Calu3 (cell line): ENCODE measurements at regions not wholly inside any gene's neighbourhood (a gene's known extent, or its start where the extent isn't known, plus 50 kb on each side); places are given as distances from the start of the nearest gene placed in this dataset.

Source experiments
- BruUV-seq: library from RNA; stranded (reverse); fragments of 400-500 nt; replicated peaks from 2 replicates; lab custom pipeline; 2021; lab: Mats Ljungman, UMichigan
- CTCF ChIA-PET: fragments of 300-600 bp; sonication (Branson Sonifier 250); formaldehyde crosslinking; loops from one replicate; lab custom pipeline; 2022; ENCODE audit warnings: antibody characterized with exemption; lab: Charles Lee
- DNase-seq: peaks from one replicate; pipeline ENCODE4 v3.0.0; 2022
- H3K27ac Mint-ChIP-seq: one replicate; pipeline ENCODE4 v1.8.0; 2022; ENCODE audit warnings: mixed read lengths; ENCODE audit not compliant: unreplicated experiment
- H3K27me3 Mint-ChIP-seq: one replicate; pipeline ENCODE4 v1.8.0; 2022; ENCODE audit warnings: mixed read lengths; ENCODE audit not compliant: unreplicated experiment
- H3K36me3 Mint-ChIP-seq: one replicate; pipeline ENCODE4 v1.8.0; 2022; ENCODE audit warnings: mild to moderate bottlenecking, moderate library complexity, mixed read lengths; ENCODE audit not compliant: insufficient read depth, unreplicated experiment
- H3K4me1 Mint-ChIP-seq: one replicate; pipeline ENCODE4 v1.8.0; 2022; ENCODE audit warnings: mild to moderate bottlenecking, low read depth, mixed read lengths; ENCODE audit not compliant: unreplicated experiment
- H3K4me3 Mint-ChIP-seq: one replicate; pipeline ENCODE4 v1.8.0; 2022; ENCODE audit warnings: mild to moderate bottlenecking, low read depth, moderate library complexity, mixed read lengths; ENCODE audit not compliant: unreplicated experiment
- H3K9me3 Mint-ChIP-seq: one replicate; pipeline ENCODE4 v1.8.0; 2022; ENCODE audit warnings: low read depth, mixed read lengths; ENCODE audit not compliant: unreplicated experiment
- CTCF ChIP-seq: fragments of 200-600 bp; IDR thresholded peaks from one replicate; pipeline ENCODE4 v1.8.0; 2022; ENCODE audit warnings: antibody characterized with exemption; ENCODE audit not compliant: unreplicated experiment
- intact Hi-C: fragments of 100-400 bp; cut with micrococcal nuclease; formaldehyde crosslinking; loops from one replicate; pipeline ENCODE4 v1.10.0; 2022; ENCODE audit not compliant: unreplicated experiment

- no peak for TF ChIP-seq CTCF
- H3K27ac Mint-ChIP-seq = no peak overlapping the region
- intact Hi-C loops = no loop called here
- no peak for DNase-seq
- H3K27me3 Mint-ChIP-seq = no peaks in the 10 kb centered on the region
- peaks cover 3% of the 10 kb centered on the region for H3K9me3 Mint-ChIP-seq
- BruUV-seq = no TSS peak
- CTCF ChIA-PET = no interaction called here
- H3K4me3 Mint-ChIP-seq = no peak overlapping the region
- no peaks in the 10 kb centered on the region for H3K4me1 Mint-ChIP-seq
- no peaks in the 10 kb centered on the region for H3K36me3 Mint-ChIP-seq
Observed at GRCh38 chr1:232542633-232543593, 87.0 kb downstream of the SIPA1L2 start.

- Mint-ChIP-seq H3K4me3 (no peak overlapping the region), H3K27ac (no peak overlapping the region), H3K4me1 (no peaks in the 10 kb centered on the region), H3K36me3 (no peaks in the 10 kb centered on the region), H3K9me3 (peaks cover 3% of the 10 kb centered on the region), H3K27me3 (no peaks in the 10 kb centered on the region)
- CTCF ChIA-PET = no interaction called here
- no TSS peak for BruUV-seq
- DNase-seq = no peak
- intact Hi-C loops = no loop called here
- TF ChIP-seq CTCF = no peak
Observed at GRCh38 chr1:232538943-232539302, 91.0 kb downstream of the SIPA1L2 start.

DNA sequence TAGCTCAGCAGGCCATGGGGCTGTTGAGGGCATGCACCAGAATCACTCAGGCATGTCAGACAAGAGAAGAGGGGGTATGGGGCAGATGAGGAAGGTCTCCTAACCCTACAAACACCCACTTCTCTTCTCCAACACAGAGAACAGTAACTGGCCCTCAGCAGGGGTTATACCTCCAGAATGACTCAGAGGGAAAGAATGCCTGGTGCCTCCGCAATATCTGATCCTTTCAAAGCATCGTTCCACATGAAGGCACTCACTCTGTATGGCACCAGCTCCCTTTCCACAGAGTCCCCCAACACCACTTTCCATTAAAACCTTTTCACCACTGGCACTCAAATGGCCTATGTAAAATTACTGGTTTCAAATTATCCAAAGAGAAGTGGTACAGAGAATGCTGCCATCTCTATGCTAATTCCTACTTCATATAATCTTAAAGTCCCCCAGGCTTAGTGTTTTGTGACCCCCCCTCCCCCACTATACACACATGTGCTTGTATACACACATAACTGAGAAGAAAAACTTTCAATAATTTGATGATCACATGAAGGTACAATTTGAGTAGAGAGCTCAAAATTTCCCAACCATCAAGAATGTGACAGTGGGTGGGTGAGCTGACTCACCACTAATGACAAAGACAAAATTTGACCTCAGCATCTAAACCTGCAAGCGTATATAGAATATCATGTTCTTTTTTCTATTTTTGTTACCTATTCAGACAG, 91.5 kb downstream of the SIPA1L2 start:
- no peak for TF ChIP-seq CTCF
- no peak overlapping the region for H3K27ac Mint-ChIP-seq
- intact Hi-C loops = no loop called here
- H3K9me3 Mint-ChIP-seq = peaks cover 3% of the 10 kb centered on the region
- BruUV-seq = no TSS peak
- no peaks in the 10 kb centered on the region for H3K36me3 Mint-ChIP-seq
- no peak for DNase-seq
- no peaks in the 10 kb centered on the region for H3K4me1 Mint-ChIP-seq
- H3K4me3 Mint-ChIP-seq = no peak overlapping the region
- CTCF ChIA-PET = no interaction called here
- H3K27me3 Mint-ChIP-seq = no peaks in the 10 kb centered on the region

DNA sequence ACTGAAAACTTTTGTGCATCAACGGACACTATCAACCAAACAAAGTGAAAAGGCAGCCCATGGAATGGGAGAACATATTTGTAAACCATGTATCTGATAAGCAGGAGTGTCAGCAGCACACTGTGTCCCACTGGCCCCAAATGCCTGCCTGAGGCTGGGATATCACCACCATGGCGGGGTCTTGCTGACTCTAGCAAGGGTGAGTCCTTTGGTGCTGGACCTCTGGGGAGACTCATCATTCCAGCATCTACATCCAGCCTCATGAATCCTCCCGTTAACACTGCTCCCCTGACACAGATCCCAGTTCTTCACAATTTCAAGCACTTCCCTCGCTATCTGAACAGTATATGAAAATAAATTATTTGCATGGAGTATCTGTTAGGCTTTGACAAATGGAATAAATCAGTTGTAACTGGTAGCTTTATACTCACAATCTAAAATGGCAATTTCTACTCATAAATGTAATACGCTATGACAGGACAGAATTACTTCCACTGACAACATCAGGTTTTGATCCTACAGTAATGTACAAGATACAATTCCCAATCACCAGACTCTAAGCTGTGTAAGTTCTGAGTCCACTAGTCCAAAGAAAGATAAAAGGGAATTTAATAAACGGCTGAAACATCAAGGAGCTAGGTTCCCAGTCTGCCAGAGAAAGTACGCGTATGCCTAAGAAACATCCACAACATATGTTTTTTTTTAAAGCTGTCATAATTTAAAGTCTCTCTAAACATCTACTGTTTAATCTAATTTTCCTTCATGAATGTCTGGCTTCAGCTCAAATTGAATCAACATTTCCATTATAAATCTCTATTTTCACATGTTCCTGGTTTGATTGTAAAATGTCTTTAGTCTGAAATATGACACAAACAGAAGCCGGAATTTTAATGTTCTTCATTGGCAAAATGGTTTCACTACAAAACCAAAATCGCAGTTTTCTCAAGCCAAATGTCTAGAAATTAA, 95.1 kb downstream of the SIPA1L2 start:
- Mint-ChIP-seq H3K36me3 (no peaks in the 10 kb centered on the region), H3K9me3 (peaks cover 5% of the 10 kb centered on the region), H3K4me1 (no peaks in the 10 kb centered on the region), H3K27me3 (no peaks in the 10 kb centered on the region), H3K4me3 (no peak overlapping the region), H3K27ac (no peak overlapping the region)
- no TSS peak for BruUV-seq
- DNase-seq = no peak
- intact Hi-C loops = no loop called here
- TF ChIP-seq CTCF = no peak
- CTCF ChIA-PET = no interaction called here
